ENCODE measurements at regions not wholly inside any gene's neighbourhood (a gene's known extent, or its start where the extent isn't known, plus 50 kb on each side); places are given as distances from the start of the nearest gene placed in this dataset.

DNA sequence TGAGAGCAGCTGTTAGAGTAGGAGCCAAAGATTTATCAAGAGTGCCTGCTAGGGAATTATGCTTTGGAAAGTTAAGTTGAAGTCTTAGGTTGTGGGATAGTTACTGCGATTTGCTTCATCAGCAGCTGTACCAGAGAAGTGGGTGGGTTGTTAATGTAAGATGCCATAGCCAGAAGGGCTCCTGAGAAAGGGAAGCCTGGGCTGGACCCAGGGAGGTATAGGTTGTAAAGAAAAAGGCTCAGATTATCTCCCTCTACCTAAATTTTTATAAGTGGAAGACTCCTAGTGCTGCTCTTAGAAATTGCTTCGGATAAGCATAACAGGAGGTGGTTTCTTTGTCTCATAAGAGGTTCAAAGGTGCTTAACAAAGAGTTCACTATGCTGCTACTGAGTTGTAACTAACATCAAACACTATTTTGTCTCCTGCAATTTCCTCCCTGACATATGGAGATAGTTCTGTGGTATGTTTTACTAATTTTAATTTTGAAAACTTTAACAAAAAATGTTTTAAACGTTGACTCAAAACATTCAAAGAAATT is 356.9 kb downstream of the DTHD1 start:
- in situ Hi-C loops (cut with HindIII; ENCODE audit: low sequenced_read_pairs), result no loop called here
- TF ChIP-seq, protein P1, sequence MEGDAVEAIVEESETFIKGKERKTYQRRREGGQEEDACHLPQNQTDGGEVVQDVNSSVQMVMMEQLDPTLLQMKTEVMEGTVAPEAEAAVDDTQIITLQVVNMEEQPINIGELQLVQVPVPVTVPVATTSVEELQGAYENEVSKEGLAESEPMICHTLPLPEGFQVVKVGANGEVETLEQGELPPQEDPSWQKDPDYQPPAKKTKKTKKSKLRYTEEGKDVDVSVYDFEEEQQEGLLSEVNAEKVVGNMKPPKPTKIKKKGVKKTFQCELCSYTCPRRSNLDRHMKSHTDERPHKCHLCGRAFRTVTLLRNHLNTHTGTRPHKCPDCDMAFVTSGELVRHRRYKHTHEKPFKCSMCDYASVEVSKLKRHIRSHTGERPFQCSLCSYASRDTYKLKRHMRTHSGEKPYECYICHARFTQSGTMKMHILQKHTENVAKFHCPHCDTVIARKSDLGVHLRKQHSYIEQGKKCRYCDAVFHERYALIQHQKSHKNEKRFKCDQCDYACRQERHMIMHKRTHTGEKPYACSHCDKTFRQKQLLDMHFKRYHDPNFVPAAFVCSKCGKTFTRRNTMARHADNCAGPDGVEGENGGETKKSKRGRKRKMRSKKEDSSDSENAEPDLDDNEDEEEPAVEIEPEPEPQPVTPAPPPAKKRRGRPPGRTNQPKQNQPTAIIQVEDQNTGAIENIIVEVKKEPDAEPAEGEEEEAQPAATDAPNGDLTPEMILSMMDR (IDR thresholded peaks at IDR 0.05; ENCODE audit: low read depth, low read length, missing control alignments), result no peak
- H3K4me3 ChIP-seq (ENCODE audit: low read depth, low read length), result no peak overlapping the region
- no peak for DNase-seq (ENCODE audit: low read depth)

DNA sequence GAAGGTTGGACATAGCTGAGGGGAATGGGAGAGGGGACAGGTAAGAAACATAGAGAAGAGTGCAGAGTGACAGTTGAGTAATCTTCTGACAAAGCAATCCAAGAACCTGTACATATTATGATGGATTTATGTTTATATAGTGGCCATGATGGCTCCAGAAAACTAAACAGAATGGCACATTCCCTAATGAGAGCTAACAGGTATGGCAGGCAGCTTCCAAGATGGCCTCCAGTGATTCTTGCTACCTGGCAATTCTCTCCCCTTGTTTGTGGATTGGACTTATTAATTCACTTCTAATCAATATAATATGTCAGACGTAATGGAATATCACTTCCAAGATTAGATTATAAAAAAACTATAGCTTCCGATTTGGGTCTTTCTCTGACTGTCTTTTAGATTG is 359.5 kb downstream of the DTHD1 start:
- DNase-seq (ENCODE audit: low read depth), result no peak
- TF ChIP-seq, protein P1 (IDR thresholded peaks at IDR 0.05; ENCODE audit: low read depth, low read length, missing control alignments), result no peak
- no peak overlapping the region for H3K4me3 ChIP-seq (ENCODE audit: low read depth, low read length)
- in situ Hi-C loops (cut with HindIII; ENCODE audit: low sequenced_read_pairs), result no loop called here

DNA sequence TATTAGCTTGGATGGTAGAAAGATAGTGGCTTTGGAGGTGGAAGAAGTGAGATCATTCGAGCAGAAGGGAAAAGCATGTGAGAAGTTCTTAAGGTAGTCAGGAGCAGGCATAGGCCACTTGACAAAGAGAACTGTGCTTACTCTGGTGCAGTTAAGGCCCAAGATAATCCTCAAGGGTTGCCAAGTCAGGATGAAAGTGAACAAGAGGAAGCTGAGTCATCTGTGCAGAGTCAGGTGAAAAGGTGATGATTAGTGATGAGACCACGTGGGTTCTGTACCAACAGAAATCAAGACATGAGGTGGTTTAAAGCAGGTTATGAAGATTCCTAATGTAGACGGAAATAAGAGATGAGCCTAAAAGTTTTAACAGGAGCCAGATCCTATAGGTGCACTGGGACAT is 369.8 kb downstream of the DTHD1 start:
- H3K4me3 ChIP-seq (ENCODE audit: low read depth, low read length), result no peak overlapping the region
- in situ Hi-C loops (cut with HindIII; ENCODE audit: low sequenced_read_pairs), result no loop called here
- TF ChIP-seq, protein P1 (IDR thresholded peaks at IDR 0.05; ENCODE audit: low read depth, low read length, missing control alignments), result no peak
- DNase-seq (ENCODE audit: low read depth), result no peak

DNA sequence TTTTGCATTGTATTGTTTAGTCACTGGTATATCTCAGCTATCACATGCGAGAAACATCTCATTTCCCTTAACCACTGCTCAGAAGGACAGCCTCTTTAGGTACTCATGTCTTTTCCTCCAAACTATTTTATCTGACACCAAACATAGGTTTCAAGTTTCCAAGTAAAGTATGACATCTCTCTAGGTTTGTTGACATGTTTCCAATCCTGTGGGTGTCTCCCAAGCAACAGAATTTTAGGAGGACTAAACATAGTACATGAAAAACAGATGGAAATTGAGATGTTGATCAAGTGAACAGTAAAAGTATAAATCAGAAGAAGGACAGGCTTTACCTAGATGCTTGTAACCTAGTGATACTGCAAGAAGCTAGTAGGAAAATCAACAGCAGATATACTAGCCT is 371.4 kb downstream of the DTHD1 start:
- TF ChIP-seq, protein P1 (IDR thresholded peaks at IDR 0.05; ENCODE audit: low read depth, low read length, missing control alignments), result no peak
- in situ Hi-C loops (cut with HindIII; ENCODE audit: low sequenced_read_pairs), result no loop called here
- no peak overlapping the region for H3K4me3 ChIP-seq (ENCODE audit: low read depth, low read length)
- no peak for DNase-seq (ENCODE audit: low read depth)

DNA sequence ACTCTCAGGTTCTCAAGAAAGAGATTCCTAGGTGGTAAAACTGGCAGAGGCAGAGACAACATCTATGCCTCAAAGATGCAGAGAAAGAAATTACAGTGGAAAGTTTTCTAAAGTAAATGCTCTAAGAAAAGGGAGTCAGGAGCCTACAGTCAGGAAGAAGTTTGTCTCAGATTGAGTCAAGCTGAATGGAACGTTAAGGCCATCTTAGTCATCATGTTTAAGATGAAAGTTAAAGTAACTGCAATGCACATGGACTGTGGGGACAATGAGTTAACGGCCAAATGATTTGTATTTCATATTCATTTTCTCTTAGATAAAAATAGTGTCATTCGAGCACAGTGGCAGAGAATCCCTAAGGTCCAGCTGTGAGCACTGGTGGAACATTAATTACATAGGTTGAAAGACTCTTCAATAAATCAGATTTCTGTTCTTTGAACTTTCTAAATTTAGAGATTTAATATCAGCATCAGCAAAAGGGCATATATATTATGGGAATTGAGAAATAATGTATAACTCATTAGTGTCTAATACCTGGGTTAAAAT is 384.6 kb downstream of the DTHD1 start:
- H3K4me3 ChIP-seq (ENCODE audit: low read depth, low read length), result no peak overlapping the region
- DNase-seq (ENCODE audit: low read depth), result no peak
- in situ Hi-C loops (cut with HindIII; ENCODE audit: low sequenced_read_pairs), result no loop called here
- TF ChIP-seq, protein P1 (IDR thresholded peaks at IDR 0.05; ENCODE audit: low read depth, low read length, missing control alignments), result no peak

DNA sequence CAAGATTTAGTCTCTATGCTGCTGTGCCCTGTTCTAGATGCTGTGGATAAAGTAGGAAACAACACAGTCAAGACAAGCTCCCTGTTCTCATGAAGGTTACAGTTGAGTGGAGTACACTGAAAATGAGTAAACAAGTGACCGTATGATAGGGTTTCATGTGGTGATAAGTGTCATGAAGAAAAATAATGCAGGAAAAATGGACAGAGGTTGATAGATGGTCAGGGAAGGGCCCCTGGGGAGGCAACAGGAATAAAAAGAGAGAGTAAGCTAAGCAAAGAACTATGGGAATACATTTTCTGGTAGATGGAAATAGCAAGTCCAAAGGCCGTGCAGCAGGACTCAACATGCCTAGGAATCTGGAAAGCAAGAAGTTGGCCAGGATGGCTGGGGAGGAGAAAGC is 394.0 kb downstream of the DTHD1 start:
- H3K4me3 ChIP-seq (ENCODE audit: low read depth, low read length), result no peak overlapping the region
- in situ Hi-C loops (cut with HindIII; ENCODE audit: low sequenced_read_pairs), result no loop called here
- no peak for DNase-seq (ENCODE audit: low read depth)
- TF ChIP-seq, protein P1 (IDR thresholded peaks at IDR 0.05; ENCODE audit: low read depth, low read length, missing control alignments), result no peak
